ENCODE measurements at regions not wholly inside any gene's neighbourhood (a gene's known extent, or its start where the extent isn't known, plus 50 kb on each side); places are given as distances from the start of the nearest gene placed in this dataset.
A peak's percentile ranks its signal among the peaks of the same experiment; 100 is the strongest.
"Not testable (repeated sequence)": the region's sequence is repeated elsewhere in the genome, so short reads cannot be mapped to it uniquely, and the experiment has no call there.

DNA sequence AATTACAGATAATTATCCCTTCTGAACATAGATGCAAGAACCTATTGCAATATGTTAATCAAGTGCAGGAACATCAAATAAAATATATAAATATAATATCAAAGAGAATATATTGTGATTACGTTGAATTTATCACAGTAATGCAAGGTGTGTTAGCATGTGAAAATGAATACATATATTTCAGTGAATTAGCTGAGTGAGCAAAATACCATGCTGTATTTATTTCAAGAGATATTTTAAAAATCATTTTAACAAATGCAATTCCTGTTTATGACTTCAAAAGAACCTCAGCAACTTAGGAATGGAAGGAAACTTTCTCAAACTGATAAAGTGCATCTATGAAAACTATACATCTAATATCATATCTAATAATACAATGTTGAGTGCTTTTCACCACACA lies 856.9 kb upstream of the PTPRD start:
- no peak for DNase-seq (ENCODE audit: low read depth)

DNA sequence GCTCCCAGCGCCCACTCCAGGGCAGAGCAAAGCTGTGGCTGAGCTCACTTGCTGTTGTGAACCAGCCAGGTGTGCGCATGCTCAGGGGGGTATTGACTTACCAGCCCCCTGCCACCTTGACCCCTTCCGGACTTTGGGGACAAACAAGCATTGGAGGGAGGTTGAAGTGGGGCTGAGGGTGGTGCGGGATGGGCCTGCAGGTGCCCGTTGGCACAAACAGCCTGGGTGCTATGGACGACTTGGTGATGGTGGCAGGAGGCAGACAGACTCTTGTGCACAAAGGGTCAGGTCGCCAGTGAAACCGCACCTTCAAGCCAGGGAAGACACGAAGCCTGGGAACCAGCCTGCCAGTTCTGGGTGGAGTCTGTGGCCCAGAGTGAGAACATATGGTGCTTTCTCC lies 858.5 kb upstream of the PTPRD start:
- no peak for DNase-seq (ENCODE audit: low read depth)

DNA sequence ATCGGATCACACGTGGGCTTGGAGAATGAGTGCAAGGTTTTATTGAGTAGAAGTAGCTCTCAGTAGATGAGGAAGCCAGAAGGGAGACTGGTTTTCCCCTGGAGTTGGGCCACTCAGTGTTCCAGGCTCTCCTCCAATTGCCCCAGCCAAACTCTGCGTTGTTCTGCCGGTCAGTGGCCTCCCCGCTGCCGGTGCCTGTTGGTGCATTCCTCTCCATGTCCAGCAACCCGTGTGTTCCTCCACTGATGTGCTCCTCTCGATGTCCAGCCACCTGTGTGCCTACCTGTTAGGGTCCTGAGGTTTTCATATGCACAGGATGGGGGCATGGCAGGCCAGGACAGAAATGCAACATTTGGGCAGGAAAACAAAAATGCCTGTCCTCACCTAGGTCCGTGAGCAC lies 888.0 kb upstream of the PTPRD start:
- DNase-seq (ENCODE audit: low read depth), result no peak

DNA sequence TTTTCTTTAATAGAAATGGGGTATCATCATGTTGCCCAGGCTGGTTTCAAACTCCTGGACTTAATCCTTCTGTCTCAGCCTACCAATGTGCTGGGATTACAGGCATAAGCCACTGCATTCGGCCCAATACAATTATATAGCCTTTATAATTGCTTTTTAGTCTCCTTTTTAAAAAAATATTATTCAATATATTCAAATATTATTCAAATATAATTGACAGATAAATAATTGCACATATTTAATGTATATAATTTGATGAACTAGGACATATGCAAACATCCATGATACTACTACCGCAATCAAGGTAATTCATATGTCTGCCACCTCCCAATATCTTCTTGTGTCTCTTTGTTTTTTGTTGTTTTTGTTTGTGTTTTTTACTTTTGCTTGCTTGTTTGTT lies 894.2 kb upstream of the PTPRD start:
- DNase-seq (ENCODE audit: low read depth), result no peak

DNA sequence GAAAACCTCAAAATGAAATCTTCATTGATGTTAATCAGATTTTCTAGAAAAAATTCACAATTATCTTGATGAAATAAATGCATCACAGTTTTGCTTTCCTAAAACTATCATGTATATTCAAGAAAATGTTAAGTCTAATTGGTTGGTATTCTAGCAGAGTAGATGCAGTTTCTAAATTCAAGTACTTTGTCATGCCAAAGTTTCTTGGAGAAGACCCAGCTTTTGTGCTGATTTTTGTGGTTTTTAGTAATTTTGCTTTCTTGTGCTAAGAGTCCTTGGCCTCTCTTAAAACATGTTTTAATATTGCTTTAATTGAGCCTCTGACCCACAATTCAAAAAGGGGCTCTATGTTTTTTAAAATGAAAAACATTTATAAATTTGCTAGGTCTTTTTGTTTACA lies 924.8 kb upstream of the PTPRD start:
- no peak for DNase-seq (ENCODE audit: low read depth)

DNA sequence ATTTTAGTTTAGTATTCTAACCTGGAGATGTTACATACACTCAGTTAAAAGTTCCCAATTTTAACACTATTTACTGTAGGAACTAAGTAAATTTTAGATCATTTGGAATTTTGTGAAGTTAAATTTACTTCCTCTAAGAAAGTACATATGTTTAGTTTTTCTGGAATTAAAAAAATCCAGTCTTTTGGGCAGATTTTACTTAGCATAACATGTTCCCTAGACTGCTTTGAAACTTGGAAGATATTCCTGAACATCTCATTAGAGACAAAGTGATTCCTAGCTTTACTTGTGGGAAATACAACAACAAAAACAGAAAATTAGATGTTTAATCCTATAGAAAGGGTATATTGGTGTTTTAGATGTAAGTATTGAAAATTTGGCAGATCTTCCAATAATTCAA lies 930.0 kb upstream of the PTPRD start:
- DNase-seq (ENCODE audit: low read depth), result no peak

DNA sequence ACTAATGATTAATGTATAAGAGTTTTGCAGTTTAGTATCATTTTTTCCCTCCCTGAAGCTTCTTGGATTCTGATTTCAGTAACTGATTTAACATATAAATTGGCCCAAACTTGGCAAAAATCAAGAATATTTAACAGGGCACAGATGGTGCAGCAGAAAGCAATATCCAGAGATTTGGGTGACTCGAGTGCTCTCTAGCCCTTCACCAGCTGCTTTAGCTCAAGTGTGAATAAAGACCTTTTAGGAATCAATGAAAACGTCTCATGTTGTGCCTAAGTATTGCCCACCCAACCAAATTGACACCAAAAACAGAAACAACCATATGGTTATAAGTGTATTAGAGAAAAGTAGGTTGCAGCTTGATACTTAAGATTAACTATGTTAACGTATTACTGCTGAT lies 933.4 kb upstream of the PTPRD start:
- DNase-seq (ENCODE audit: low read depth), result no peak

DNA sequence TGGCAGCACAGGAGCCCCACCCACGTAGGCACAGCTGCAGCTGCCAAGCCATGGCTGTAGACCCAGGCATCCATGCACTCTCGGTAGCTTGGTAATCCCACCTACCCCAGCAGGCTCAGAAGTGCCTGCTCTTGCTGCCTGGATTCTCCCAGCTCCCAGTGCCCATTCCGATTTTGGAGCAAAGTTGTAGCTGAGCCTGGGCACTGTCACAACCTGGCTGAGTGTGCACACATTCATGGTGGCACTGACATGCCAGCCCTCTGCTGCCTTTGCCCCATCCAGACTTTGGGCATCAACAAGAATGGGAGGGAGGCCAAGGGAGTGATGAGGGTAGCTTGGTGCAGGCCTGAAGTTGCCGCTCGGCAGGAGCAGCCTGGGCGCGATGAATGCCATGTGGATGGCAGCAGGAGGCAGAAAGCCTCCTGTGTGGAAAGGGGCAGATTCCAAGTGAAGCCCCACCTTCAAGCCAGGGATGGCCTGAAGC lies 936.6 kb upstream of the PTPRD start:
- no peak for DNase-seq (ENCODE audit: low read depth)

DNA sequence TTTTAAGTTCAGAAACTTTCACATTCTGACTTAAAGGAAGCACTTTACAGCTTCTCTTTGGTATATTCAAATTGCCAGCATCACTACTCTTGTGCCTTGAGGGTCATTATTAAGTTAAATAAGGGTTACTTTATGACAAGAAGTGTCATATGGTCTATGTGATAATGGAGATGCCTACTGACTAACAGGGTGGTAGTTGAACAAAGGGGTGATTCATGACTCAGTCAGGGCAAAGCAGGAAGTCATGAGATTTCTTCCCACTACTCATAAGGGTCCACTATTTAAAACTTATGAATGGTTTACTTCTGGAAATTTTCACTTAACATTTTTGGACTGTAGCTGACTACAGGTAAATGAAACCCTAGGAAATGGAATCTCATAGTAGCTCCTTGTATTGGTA lies 938.3 kb upstream of the PTPRD start:
- DNase-seq (ENCODE audit: low read depth), result peak; percentile 86

DNA sequence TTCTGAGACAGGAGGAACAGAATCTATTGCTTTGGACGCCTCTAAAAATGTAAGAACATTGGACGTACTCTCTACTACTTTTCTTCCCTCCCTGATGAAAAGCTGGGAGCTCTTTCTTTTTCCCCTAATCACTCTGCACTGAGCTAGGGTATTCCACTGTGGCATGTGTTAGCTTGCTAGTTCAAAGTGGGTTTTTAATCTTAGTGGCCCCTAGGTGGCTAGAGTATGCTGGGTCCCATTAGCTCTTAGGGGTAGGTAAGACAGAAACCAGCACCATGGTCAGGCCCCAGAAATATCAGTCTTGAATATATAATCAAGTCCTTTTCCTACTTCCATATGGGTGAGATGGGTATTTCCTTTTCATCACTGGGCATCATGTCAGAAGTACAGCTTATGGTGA lies 945.2 kb upstream of the PTPRD start:
- no peak for DNase-seq (ENCODE audit: low read depth)

DNA sequence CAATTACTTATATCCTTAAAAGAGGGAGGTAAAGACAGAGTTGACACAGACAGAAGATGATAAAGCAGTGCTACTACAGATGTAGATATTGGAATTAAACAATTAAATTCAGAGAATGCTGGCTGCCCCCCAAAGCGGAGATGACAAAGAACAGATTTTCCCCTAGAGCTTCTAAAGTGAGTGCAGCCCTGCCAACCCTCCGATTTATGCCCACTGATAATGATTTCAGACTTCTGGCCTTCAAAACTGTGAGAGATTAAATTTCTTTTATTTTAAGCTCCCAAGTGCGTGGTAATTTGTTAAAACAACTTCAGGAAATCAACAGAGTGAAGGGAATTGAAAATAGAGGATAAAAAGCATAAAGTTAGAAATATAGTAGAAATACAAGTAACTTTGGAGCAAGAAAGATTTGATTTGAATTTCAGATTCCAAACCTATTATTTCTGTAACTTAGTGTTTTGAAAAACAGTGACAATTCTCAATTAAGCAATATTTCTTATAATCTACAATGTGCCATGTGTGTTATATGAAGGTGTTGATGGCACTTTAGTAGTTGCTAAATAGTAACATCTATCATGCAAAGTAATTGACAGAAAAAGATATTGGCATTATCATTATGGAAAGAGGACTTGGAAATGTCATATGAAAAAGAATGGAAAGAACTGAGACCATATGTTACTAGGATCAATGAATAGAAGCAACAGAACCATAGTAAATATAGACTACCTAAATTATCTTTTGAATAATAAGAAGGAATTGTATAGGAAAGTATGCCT lies 946.4 kb upstream of the PTPRD start:
- no peak for DNase-seq (ENCODE audit: low read depth)

DNA sequence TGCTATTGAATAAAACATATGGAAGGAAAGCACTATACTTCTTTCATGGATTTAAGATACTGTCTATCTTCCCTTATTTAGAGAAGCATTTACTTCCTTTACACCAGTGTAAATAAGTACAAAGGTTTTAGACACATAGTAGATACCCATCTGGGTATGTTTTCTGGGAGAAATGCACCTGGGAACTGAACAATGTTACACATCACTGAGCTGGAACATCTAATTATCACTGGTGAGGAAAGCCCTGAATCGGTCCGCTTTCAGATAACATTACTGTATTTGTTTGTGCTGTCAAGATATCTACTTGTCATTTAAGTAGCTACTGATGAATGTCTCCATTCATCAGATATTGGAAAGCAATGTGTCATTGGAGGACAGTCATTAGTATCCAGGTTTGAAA lies 964.7 kb upstream of the PTPRD start:
- no peak for DNase-seq (ENCODE audit: low read depth)

DNA sequence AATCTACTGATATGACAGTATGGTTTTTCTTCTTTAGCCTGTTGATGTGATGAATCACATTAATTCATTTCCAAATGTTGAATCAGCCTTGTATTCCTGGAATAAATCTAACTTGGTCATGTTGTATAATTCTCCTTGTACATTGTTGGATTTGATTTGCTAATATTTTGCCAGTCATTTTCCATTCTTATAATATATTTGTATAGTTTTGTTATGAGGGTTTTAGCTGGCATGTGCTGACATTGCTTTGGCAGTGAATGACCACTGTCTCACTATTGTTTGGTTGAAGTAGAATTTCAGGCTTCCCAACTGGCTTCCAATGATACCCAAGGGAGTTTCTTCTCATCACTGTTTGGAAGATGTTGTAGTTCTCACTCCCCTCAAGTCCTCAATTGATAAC lies 983.0 kb upstream of the PTPRD start:
- peak; percentile 15 for DNase-seq (ENCODE audit: low read depth)

DNA sequence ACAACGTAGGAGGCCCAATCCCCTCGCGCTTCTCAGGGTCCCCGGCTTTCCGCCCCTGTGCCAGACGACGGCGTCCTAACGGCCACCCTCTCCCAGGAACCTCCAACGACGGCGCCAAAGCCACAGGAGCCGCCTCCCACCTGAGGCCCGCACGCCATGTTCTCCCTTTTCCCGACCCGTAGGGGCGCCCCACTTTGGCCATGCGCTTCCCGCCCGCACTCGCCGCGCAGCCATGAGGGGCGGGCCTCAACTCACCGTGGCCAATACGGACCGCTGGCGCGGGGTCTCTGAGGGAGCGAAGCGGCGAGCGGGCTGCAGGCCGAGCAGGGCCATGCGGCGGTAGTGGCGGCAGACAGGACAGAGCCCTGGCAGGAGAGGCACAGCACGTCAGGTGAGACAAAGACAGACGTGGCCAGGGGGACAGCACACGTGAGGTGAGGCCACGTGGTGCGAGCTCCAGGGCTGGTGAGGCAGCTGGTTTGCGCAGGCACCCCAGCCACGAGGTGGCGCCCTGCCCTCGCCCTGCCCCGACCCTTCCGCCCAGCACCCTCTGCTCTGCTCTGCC lies 1005.5 kb upstream of the PTPRD start:
- DNase-seq (ENCODE audit: low read depth), result no peak

DNA sequence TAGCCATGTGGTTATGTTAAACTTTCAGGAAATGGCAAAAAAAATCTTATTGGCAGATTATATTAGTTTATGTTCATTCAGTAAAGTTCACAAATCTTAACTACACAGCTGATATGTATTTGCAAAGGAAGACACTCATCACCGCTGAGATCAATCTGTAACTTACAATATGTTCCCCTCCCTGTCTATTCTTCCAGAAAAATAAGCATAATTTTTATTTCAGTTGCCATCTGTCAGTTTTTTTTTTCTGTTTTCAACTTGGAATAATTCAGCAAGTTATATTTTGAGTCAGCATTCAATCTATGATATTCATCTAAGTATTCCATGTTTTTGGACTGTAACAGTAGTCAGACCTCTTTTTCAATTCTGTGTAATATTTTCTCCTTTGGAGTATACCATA lies 1019.9 kb upstream of the PTPRD start:
- no peak for DNase-seq (ENCODE audit: low read depth)

DNA sequence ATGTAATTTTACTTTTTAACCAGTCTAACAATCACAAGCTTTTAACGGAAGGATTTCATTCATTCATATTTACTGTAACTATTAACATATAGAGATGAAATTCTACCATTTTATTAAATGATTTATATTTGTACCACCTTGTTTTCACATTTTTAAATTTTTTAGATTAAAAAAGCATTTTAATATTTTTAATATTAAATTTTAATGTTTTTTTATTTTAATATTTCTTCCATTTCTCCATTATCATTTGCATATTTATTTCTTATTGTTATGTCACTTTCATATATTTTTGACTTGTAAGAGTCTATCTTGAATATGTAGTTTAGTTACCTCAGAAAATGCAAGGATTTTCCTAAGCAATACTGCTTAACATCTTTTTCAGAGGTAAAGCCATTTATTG lies 1034.0 kb upstream of the PTPRD start:
- no peak for DNase-seq (ENCODE audit: low read depth)

DNA sequence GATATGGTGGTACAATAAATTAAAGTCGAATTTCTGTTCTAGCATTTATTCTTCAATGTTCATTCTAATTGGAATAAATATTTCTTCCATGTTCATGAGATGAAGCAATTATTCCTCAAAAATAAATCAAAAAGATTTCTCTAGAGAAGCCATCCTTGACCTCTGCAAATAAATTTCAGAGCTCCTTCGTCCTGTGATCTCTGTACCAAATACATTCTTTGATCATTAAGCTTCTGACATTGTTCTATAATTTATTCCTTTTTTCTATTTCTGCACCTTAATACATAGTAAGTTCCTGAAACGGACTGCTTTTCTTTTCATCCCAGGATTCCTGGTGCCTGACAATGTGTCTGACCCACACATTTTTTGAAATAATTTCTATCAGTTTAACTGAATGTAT lies 1039.3 kb upstream of the TYRP1 start:
- no peak for DNase-seq (ENCODE audit: low read depth)

DNA sequence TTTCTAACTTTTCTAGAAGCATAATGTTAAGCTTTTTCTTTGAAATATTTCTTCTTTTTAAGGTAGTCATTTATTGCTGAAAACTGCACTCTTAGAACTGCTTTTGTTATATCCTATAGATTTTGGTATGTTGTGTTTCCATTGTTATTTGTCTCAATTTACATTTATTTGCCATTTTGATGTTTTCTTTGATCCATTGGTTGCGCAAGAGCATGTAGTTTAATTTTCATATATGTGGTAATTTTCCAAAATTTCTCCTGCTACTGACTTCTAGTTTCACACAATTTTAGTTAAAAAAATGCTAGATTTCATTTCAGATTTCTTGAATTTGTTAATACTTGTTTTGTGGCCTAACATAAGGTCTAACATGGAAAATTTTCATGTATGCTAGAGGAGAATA lies 1029.3 kb upstream of the TYRP1 start:
- DNase-seq (ENCODE audit: low read depth), result no peak

DNA sequence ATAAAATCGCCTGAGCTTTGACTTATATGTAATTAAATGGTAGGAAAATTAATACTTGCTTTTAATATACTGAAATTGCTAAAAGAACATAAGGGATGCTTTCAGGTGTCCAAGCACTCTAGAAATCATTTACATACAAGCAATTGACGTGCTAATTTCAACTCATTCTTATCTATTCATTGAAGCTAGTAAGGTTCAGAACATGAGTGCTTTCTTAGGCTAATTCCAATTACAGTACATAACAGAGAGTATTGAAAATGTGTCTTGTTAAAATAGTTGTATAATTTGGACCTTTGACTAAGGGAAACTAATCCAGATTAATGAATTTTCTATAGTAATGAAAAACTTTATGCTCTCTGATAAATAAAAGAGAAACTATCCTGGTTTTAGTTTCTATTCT lies 1016.4 kb upstream of the TYRP1 start:
- no peak for DNase-seq (ENCODE audit: low read depth)

DNA sequence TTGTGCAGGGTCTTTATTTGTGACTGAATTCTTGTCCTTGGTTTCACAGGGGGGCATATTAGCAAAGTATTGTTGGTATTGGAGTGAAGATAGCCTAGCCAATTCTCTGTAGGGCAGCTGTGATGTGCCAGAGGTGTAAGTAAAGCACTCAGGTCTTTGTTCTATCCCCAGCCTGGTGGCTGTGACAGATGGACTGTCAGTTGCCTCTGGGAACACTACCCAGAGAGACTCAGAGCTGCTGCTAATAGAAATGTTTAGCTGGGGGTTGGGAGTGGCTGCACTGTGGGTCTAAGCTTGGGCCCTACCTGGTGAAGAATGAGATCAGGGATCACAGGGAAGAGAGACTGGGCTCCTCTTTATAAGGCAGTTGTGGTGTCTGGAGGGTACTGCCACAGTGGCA lies 1006.5 kb upstream of the TYRP1 start:
- no peak for DNase-seq (ENCODE audit: low read depth)

DNA sequence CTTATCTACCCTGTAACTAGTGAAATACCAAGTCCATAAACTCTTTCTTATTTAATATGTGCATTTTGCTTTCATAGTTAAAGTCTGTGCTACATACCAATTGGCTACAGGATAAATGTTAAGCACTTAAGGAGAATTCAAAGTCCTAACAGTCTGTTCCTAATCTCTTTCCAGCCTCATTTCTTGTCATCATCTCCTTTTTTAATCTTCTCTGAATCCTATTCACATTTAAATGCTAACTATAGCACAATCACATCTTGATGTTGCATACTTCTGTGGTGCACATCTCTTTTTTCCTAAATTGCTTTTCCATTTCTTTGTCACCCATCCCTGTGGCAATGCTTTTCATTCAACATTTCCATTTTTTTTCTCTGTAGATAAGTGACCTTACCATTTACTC lies 996.1 kb upstream of the TYRP1 start:
- DNase-seq (ENCODE audit: low read depth), result no peak

DNA sequence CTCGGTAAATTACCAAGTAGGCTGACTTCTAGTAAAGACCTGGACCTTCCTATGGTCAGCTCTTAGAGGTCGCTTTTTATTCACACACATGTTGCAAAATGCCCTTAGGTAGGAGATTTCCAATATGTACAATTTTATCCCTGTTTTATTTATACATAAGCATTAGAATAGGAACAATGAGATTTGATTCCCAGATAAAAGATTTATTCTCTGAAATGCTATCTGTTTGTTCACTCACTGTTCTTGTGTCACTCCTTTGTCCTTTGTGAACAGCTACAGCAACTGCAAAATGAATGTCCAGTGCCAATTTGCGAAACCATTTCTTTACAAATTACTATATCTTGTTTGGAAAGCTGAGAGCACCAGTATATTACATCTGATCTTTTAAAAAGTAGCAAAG lies 991.5 kb upstream of the TYRP1 start:
- no peak for DNase-seq (ENCODE audit: low read depth)

DNA sequence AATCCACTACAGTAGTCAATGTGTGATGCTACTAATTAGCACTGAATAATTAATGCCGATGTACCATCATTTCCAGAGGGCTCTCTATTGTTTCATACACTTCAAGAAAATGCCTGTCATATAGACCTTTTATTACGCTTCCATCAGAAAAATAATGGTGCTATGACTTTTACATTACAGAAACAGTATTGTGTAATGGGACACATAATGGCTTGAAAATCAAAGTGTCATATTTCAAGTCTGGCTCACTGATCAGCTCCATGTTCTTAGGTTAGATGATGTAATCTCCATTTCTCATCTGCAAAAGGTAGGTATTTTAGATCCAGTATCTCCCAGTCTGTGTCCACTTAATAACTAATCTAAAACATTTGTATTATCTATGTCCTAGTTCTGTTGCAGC lies 990.6 kb upstream of the TYRP1 start:
- peak; percentile 14 for DNase-seq (ENCODE audit: low read depth)

DNA sequence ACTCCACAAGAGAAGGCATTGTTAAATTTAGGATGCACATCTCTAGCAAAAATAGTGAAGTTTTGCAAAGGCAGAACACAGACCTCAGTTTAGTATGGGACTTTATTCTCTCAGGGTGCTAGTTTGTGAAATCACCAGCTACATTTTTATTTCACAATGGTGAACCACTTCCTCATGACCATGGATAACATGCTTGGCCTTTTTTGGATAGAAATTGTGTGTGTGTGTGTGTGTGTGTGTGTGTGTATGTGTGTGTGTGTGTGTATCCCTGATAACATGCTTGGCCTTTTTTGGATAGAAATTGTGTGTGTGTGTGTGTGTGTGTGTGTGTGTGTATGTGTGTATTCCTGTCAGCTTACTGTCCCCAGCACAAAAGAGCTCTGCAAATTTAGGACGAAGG lies 989.0 kb upstream of the TYRP1 start:
- not testable (repeated sequence) for DNase-seq (ENCODE audit: low read depth)

All from HT1080 (cell line).